ENCODE measurements at regions not wholly inside any gene's neighbourhood (a gene's known extent, or its start where the extent isn't known, plus 50 kb on each side); places are given as distances from the start of the nearest gene placed in this dataset.
"Not testable (repeated sequence)": the region's sequence is repeated elsewhere in the genome, so short reads cannot be mapped to it uniquely, and the experiment has no call there.

GRCh38 chrX:130467936-130468335 lies 66.1 kb downstream of the RBMX2 start:
- TF ChIP-seq, protein P1, sequence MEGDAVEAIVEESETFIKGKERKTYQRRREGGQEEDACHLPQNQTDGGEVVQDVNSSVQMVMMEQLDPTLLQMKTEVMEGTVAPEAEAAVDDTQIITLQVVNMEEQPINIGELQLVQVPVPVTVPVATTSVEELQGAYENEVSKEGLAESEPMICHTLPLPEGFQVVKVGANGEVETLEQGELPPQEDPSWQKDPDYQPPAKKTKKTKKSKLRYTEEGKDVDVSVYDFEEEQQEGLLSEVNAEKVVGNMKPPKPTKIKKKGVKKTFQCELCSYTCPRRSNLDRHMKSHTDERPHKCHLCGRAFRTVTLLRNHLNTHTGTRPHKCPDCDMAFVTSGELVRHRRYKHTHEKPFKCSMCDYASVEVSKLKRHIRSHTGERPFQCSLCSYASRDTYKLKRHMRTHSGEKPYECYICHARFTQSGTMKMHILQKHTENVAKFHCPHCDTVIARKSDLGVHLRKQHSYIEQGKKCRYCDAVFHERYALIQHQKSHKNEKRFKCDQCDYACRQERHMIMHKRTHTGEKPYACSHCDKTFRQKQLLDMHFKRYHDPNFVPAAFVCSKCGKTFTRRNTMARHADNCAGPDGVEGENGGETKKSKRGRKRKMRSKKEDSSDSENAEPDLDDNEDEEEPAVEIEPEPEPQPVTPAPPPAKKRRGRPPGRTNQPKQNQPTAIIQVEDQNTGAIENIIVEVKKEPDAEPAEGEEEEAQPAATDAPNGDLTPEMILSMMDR (IDR thresholded peaks at IDR 0.05; ENCODE audit: low read depth, low read length, missing control alignments) = no peak
- no peak overlapping the region for H3K4me3 ChIP-seq (replicated peaks; ENCODE audit: low read depth, low read length)
- DNase-seq (ENCODE audit: extremely low read depth, low read depth) = no peak

GRCh38 chrX:130468395-130468923 lies 66.7 kb downstream of the RBMX2 start:
- H3K4me3 ChIP-seq (replicated peaks; ENCODE audit: low read depth, low read length) = no peak overlapping the region
- TF ChIP-seq, protein P1 (IDR thresholded peaks at IDR 0.05; ENCODE audit: low read depth, low read length, missing control alignments) = no peak
- DNase-seq (ENCODE audit: extremely low read depth, low read depth) = no peak

- no peak overlapping the region for H3K4me3 ChIP-seq (replicated peaks; ENCODE audit: low read depth, low read length)
- TF ChIP-seq, protein P1 (IDR thresholded peaks at IDR 0.05; ENCODE audit: low read depth, low read length, missing control alignments) = no peak
- peak; percentile 6 for DNase-seq (ENCODE audit: extremely low read depth, low read depth)
These were observed 81.1 kb downstream of the RBMX2 start for GRCh38 chrX:130482871-130483270.

DNA sequence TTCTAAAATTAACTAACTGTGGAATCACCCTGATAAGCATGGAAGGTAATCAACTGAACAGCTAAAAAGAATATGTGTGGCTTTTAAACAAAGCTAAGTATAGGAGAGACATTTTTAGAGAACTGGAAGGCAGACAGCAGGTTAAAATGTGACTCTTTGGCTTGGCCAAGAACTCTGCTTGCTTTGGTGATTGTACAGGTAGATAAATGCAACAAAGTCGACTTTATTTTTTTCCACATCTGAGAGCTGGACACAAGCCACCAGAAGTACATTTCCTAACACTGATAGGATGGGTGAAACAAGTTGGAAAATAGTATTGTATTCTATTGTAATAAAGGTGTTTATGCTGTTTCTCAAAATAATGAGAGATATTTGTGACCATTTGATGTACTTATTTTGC lies 84.1 kb downstream of the RBMX2 start:
- TF ChIP-seq, protein P1 (IDR thresholded peaks at IDR 0.05; ENCODE audit: low read depth, low read length, missing control alignments) = no peak
- DNase-seq (ENCODE audit: extremely low read depth, low read depth) = no peak
- H3K4me3 ChIP-seq (replicated peaks; ENCODE audit: low read depth, low read length) = no peak overlapping the region

- DNase-seq (ENCODE audit: extremely low read depth, low read depth); H3K4me3 ChIP-seq (replicated peaks; ENCODE audit: low read depth, low read length): not testable (repeated sequence)
These were observed 93.7 kb downstream of the RBMX2 start for GRCh38 chrX:130495502-130495901.

- no peak for DNase-seq (ENCODE audit: extremely low read depth, low read depth)
- H3K4me3 ChIP-seq (replicated peaks; ENCODE audit: low read depth, low read length) = no peak overlapping the region
- TF ChIP-seq, protein P1 (IDR thresholded peaks at IDR 0.05; ENCODE audit: low read depth, low read length, missing control alignments) = no peak
These were observed 95.7 kb downstream of the RBMX2 start for GRCh38 chrX:130497531-130497930.

GRCh38 chrX:130498653-130499274 lies 97.0 kb downstream of the RBMX2 start:
- DNase-seq (ENCODE audit: extremely low read depth, low read depth) = no peak
- no peak overlapping the region for H3K4me3 ChIP-seq (replicated peaks; ENCODE audit: low read depth, low read length)
- TF ChIP-seq, protein P1 (IDR thresholded peaks at IDR 0.05; ENCODE audit: low read depth, low read length, missing control alignments) = no peak
